K562 (cell line): ENCODE measurements at regions not wholly inside any gene's neighbourhood (a gene's known extent, or its start where the extent isn't known, plus 50 kb on each side); places are given as distances from the start of the nearest gene placed in this dataset.

ENCODE experiments used
- ATAC-seq: fragments of 200-7000 bp; cut with Tn5 transposase; 3 replicates; pipeline ENCODE4 v1.9.1; 2020; ENCODE audit warnings: moderate library complexity
- BruUV-seq: library from RNA; stranded (reverse); fragments of 400-500 nt; replicated peaks from 2 replicates; lab custom pipeline; 2021; lab: Mats Ljungman, UMichigan
- CTCF ChIA-PET: fragments of 300-600 bp; formaldehyde crosslinking; extraction: SDS; loops from one replicate; lab custom pipeline; 2021; ENCODE audit warnings: low intra/inter-chr PET ratio; lab: Yijun Ruan, JAX
- POLR2A ChIA-PET: fragments of 300-600, 350-650 bp; sonication (Branson Sonifier 250); formaldehyde crosslinking; extraction: SDS; loops from one replicate; lab custom pipeline; 2021; ENCODE audit warnings: antibody characterized with exemption, inconsistent platforms; lab: Yijun Ruan, JAX
- DNase-seq, 4 experiments: peaks; one replicate each; pipeline versions ENCODE4 v3.0.0 to v3.0.0-alpha.2; 2011 to 2018; ENCODE audit warnings: low spot score in 3 of 4, mixed read lengths in 3 of 4; ENCODE audit errors: extremely low read depth in 1 of 4
- FAIRE-seq: peaks from 2 replicates; lab custom pipeline; 2011; peaks lifted over from hg19 to GRCh38; lab: Jason Lieb, UNC
- H2AFZ ChIP-seq: 2 replicates; pipeline ENCODE4 v1.6.0; 2011; ENCODE audit warnings: low read depth, low read length, control low read depth, inconsistent platforms
- H3K27ac ChIP-seq: fragments of 200-600 bp; 3 replicates; pipeline ENCODE4 v1.8.0; 2011; ENCODE audit warnings: low read depth, mild to moderate bottlenecking, control low read depth, inconsistent platforms, low read length, moderate library complexity, mixed read lengths; ENCODE audit errors: extremely low read depth
- H3K27me3 ChIP-seq, 2 experiments: fragments of 300-600 bp in 1 of 2; 2 replicates in 1 of 2; 3 replicates in 1 of 2; pipeline versions ENCODE4 v1.6.0 to v1.8.0; 2011; ENCODE audit warnings: inconsistent platforms in 2 of 2, low read length in 2 of 2, mild to moderate bottlenecking in 1 of 2, mixed read lengths in 1 of 2, moderate library complexity in 1 of 2; ENCODE audit not compliant: control insufficient read depth in 2 of 2, insufficient read depth in 2 of 2
- H3K36me3 ChIP-seq: fragments of 300-600 bp; 3 replicates; pipeline ENCODE4 v1.8.0; 2011; ENCODE audit warnings: mild to moderate bottlenecking, low read length, inconsistent platforms; ENCODE audit not compliant: control insufficient read depth, insufficient read depth
- H3K4me1 ChIP-seq, 2 experiments: fragments of 200-600 bp in 1 of 2; replicated peaks in 1 of 2; 2 replicates in 1 of 2; 3 replicates in 1 of 2; pipeline versions ENCODE4 v1.5.1 to v1.8.0; 2011; ENCODE audit warnings: inconsistent platforms in 2 of 2, low read length in 2 of 2, mild to moderate bottlenecking in 1 of 2, mixed read lengths in 1 of 2, moderate library complexity in 1 of 2; ENCODE audit not compliant: control insufficient read depth in 2 of 2, insufficient read depth in 2 of 2
- H3K4me2 ChIP-seq: 2 replicates; pipeline ENCODE4 v1.6.1; 2011; ENCODE audit warnings: low read length, control low read depth, inconsistent platforms, mixed read lengths; ENCODE audit not compliant: insufficient read depth
- H3K4me3 ChIP-seq: fragments of 200-600 bp; sonication (generic), shearing (Covaris generic); 2 replicates; pipeline ENCODE4 v1.5.1; 2016; ENCODE audit warnings: control low read depth, inconsistent platforms
- H3K79me2 ChIP-seq: fragments of 200-600 bp; 3 replicates; pipeline ENCODE4 v1.8.0; 2011; ENCODE audit warnings: low read length, inconsistent platforms; ENCODE audit not compliant: control insufficient read depth, insufficient read depth
- H3K9ac ChIP-seq, 2 experiments: 2 replicates each; pipeline versions ENCODE4 v1.6.0 to v1.6.1; 2011; ENCODE audit warnings: low read depth in 2 of 2, low read length in 2 of 2, control low read depth in 1 of 2, inconsistent platforms in 1 of 2, mild to moderate bottlenecking in 1 of 2, mixed read lengths in 1 of 2; ENCODE audit not compliant: insufficient read depth in 1 of 2
- H3K9me1 ChIP-seq: one replicate; pipeline ENCODE4 v1.6.0; 2011; ENCODE audit warnings: inconsistent platforms, mild to moderate bottlenecking, low read length, moderate library complexity; ENCODE audit not compliant: control insufficient read depth, insufficient read depth
- H3K9me3 ChIP-seq: replicated peaks from 2 replicates; pipeline ENCODE4 v1.5.1; 2011; ENCODE audit warnings: low read depth, low read length, inconsistent platforms; ENCODE audit not compliant: control insufficient read depth, insufficient read depth
- H4K20me1 ChIP-seq: replicated peaks from 2 replicates; pipeline ENCODE4 v1.6.1; 2011; ENCODE audit warnings: low read length, inconsistent platforms, mixed read lengths; ENCODE audit not compliant: control insufficient read depth, insufficient read depth
- ATF7 ChIP-seq: fragments of 450-650 bp; IDR thresholded peaks from 2 replicates; pipeline ENCODE4 v1.7.1; 2014; ENCODE audit warnings: mild to moderate bottlenecking, moderate library complexity
- CBX3 ChIP-seq, 2 experiments: IDR thresholded peaks; 1 replicate in 1 of 2; 2 replicates in 1 of 2; pipeline ENCODE4 v1.6.1; 2012; ENCODE audit warnings: inconsistent platforms in 2 of 2, low read length in 2 of 2, borderline replicate concordance in 1 of 2, control low read depth in 1 of 2
- CREB3L1 ChIP-seq: fragments of 450-650 bp; IDR thresholded peaks from 2 replicates; pipeline ENCODE4 v1.6.1; 2014; ENCODE audit warnings: low read depth, mild to moderate bottlenecking, moderate library complexity, borderline replicate concordance
- FOXJ3 ChIP-seq: sonication (generic); formaldehyde crosslinking; IDR thresholded peaks from 2 replicates; pipeline ENCODE4 v1.4.0; 2020; ENCODE audit warnings: mild to moderate bottlenecking, missing genetic modification reagents
- KHSRP ChIP-seq: fragments of 450-650 bp; IDR thresholded peaks from 2 replicates; pipeline ENCODE4 v1.6.1; 2017
- MIER1 ChIP-seq: fragments of 450-650 bp; IDR thresholded peaks from 2 replicates; pipeline ENCODE4 v1.6.1; 2016; ENCODE audit warnings: antibody characterized with exemption, mild to moderate bottlenecking, low read depth
- RBM25 ChIP-seq: fragments of 200-400 bp; formaldehyde crosslinking; IDR thresholded peaks from 2 replicates; pipeline ENCODE4 v1.6.1; 2018; ENCODE audit warnings: low read length, low read depth, moderate library complexity; ENCODE audit not compliant: severe bottlenecking
- SIN3B ChIP-seq: fragments of 450-650 bp; IDR thresholded peaks from 2 replicates; pipeline ENCODE4 v1.6.1; 2017; ENCODE audit warnings: low read depth, mild to moderate bottlenecking, moderate library complexity
- SNRNP70 ChIP-seq: fragments of 200-400 bp; formaldehyde crosslinking; optimal IDR thresholded peaks from 2 replicates; pipeline ENCODE3; 2017; ENCODE audit warnings: low read depth, low read length
- TBL1XR1 ChIP-seq, 2 experiments: IDR thresholded peaks; 2 replicates each; pipeline ENCODE4 v1.6.1; 2012; ENCODE audit warnings: improper control_type of control experiment in 2 of 2, low read length in 2 of 2, mild to moderate bottlenecking in 1 of 2
- ZNF133 ChIP-seq: fragments of 250-450 bp; sonication (Bioruptor Pico); IDR thresholded peaks from 2 replicates; pipeline ENCODE4 v1.4.0; 2020; ENCODE audit warnings: mild to moderate bottlenecking
- ZNF780A ChIP-seq: fragments of 250-450 bp; sonication (Bioruptor Pico); IDR thresholded peaks from 2 replicates; pipeline ENCODE4 v1.5.0; 2021; ENCODE audit warnings: mild to moderate bottlenecking
- ZNF830 ChIP-seq: fragments of 250-450 bp; sonication (Bioruptor Pico); IDR thresholded peaks from 2 replicates; pipeline ENCODE4 v1.5.0; 2021; ENCODE audit warnings: mild to moderate bottlenecking
- WGBS: fragments of 100-300 bp; shearing (Covaris generic); methylation state at CpG from one replicate; pipeline ENCODE4 v1.1.6; 2016; ENCODE audit warnings: low coverage, mixed read lengths; ENCODE audit not compliant: insufficient coverage; ENCODE audit errors: missing lambda C conversion rate; 5-methylcytosine and 5-hydroxymethylcytosine counted together
- in situ Hi-C: fragments of 300-500 bp; cut with MboI; formaldehyde crosslinking; loops from 4 replicates; pipeline ENCODE4 v1.15.0; 2018; ENCODE audit warnings: inconsistent platforms, mixed read lengths
- intact Hi-C: fragments of 100-400 bp; cut with micrococcal nuclease; formaldehyde crosslinking; loops from 2 replicates; pipeline ENCODE4 v1.14.2; 2022

DNA sequence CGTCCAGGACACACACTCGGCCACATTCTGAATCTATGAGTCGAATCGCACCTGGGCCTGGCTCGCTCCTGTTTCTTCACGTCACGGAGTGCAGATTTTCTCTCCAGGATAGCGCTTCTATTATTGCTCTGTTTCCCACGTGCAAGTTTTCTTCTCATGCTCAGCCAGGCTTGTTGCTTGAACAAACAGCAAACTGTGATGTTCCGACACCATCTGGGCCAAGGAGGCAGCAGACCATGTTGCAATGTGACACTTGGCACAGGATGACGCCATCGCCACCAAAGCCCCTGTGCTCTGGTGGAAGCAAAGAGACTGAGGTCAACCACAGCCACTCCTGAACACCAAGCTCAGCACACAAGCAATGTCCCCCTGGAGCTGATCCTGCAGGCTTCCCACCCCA, 507.1 kb upstream of the ADARB2 start:
- CTCF ChIA-PET: no interaction called here
- no peaks in the 10 kb centered on the region for H3K4me1 ChIP-seq
- ATAC-seq: no peak
- H4K20me1 ChIP-seq: no peaks in the 10 kb centered on the region
- BruUV-seq: no TSS peak
- H3K9ac ChIP-seq: no peak overlapping the region
- H2AFZ ChIP-seq: no peak overlapping the region
- H3K9me1 ChIP-seq: no peaks in the 10 kb centered on the region
- H3K36me3 ChIP-seq: no peaks in the 10 kb centered on the region
- in situ Hi-C loops: no loop called here
- no peaks in the 10 kb centered on the region for H3K9me3 ChIP-seq
- H3K27me3 ChIP-seq: no peaks in the 10 kb centered on the region
- no peak overlapping the region for H3K4me3 ChIP-seq
- TF ChIP-seq CREB3L1: no peak
- no peak for TF ChIP-seq ZNF830 (CRISPR knock-in tag)
- no peak for TF ChIP-seq ATF7
- TF ChIP-seq ZNF780A (CRISPR knock-in tag): no peak
- no peak for TF ChIP-seq FOXJ3 (CRISPR knock-in tag)
- TF ChIP-seq MIER1: no peak
- TF ChIP-seq TBL1XR1 (IDR thresholded peaks at IDR 0.05; ENCODE audit: low read length in 2 of 2): no peak
- TF ChIP-seq CBX3 (IDR thresholded peaks at IDR 0.05; ENCODE audit: borderline replicate concordance in 1 of 2, low read length in 2 of 2): no peak
- no peak for TF ChIP-seq SNRNP70
- TF ChIP-seq KHSRP: no peak
- no peak for TF ChIP-seq ZNF133 (CRISPR knock-in tag)
- no peak for TF ChIP-seq SIN3B
- TF ChIP-seq RBM25: no peak
- TF ChIP-seq, all 486 proteins: peak for 0
- DNase-seq (no peak), FAIRE-seq (no peak)
- POLR2A ChIA-PET: no interaction called here
- under 1% methylated on average over 12 of the region's 12 CpGs for WGBS
- Histone ChIP-seq H3K4me2 (no peak overlapping the region), H3K79me2 (no peaks in the 10 kb centered on the region), H3K27ac (no peak overlapping the region)
- intact Hi-C loops: no loop called here
